Keratinocyte (primary cell): ENCODE measurements at regions not wholly inside any gene's neighbourhood (a gene's known extent, or its start where the extent isn't known, plus 50 kb on each side); places are given as distances from the start of the nearest gene placed in this dataset.

Experiments used
- DNase-seq: peaks from one replicate; pipeline ENCODE4 v3.0.0-alpha.2; 2011; ENCODE audit warnings: low read depth, missing footprints, low spot score
- FAIRE-seq: peaks from 2 replicates; lab custom pipeline; 2011; peaks lifted over from hg19 to GRCh38; lab: Jason Lieb, UNC
- H2AFZ ChIP-seq: 2 replicates; pipeline ENCODE4 v1.6.0; 2012; ENCODE audit warnings: low read length, control low read depth, inconsistent platforms; ENCODE audit not compliant: control insufficient read depth
- H3K27ac ChIP-seq: 2 replicates; pipeline ENCODE4 v1.5.1; 2011; ENCODE audit warnings: low read length; ENCODE audit not compliant: control insufficient read depth, insufficient read depth
- H3K27me3 ChIP-seq: 3 replicates; pipeline ENCODE4 v1.6.0; 2011; ENCODE audit warnings: low read length; ENCODE audit not compliant: control insufficient read depth, insufficient read depth; ENCODE audit errors: extremely low read depth
- H3K36me3 ChIP-seq, 2 experiments: 2 replicates in 1 of 2; 3 replicates in 1 of 2; pipeline ENCODE4 v1.5.1; 2011; ENCODE audit warnings: low read length in 2 of 2, mild to moderate bottlenecking in 1 of 2; ENCODE audit not compliant: control insufficient read depth in 2 of 2, insufficient read depth in 2 of 2; ENCODE audit errors: extremely low read depth in 1 of 2
- H3K4me1 ChIP-seq: 3 replicates; pipeline ENCODE4 v1.5.1; 2011; ENCODE audit warnings: low read length; ENCODE audit not compliant: control insufficient read depth, insufficient read depth; ENCODE audit errors: extremely low read depth
- H3K4me2 ChIP-seq: 3 replicates; pipeline ENCODE4 v1.6.0; 2011; ENCODE audit warnings: low read depth, low read length; ENCODE audit not compliant: control insufficient read depth, insufficient read depth; ENCODE audit errors: extremely low read depth
- H3K4me3 ChIP-seq, 3 experiments: fragments of 200-600 bp in 1 of 3; sonication (generic) in 1 of 3; 2 replicates in 2 of 3; 3 replicates in 1 of 3; pipeline ENCODE4 v1.5.1; 2011 to 2016; ENCODE audit warnings: low read length in 3 of 3, mild to moderate bottlenecking in 3 of 3, control low read depth in 2 of 3, inconsistent platforms in 1 of 3, low read depth in 1 of 3, mixed read lengths in 1 of 3, mixed run types in 1 of 3, moderate library complexity in 1 of 3; ENCODE audit not compliant: control insufficient read depth in 2 of 3, insufficient read depth in 2 of 3; ENCODE audit errors: extremely low read depth in 1 of 3
- H3K79me2 ChIP-seq: 2 replicates; pipeline ENCODE4 v1.6.0; 2012; ENCODE audit warnings: low read length; ENCODE audit not compliant: control insufficient read depth, insufficient read depth
- H3K9ac ChIP-seq: 3 replicates; pipeline ENCODE4 v1.6.0; 2011; ENCODE audit warnings: low read length; ENCODE audit not compliant: control insufficient read depth, insufficient read depth; ENCODE audit errors: extremely low read depth
- H3K9me1 ChIP-seq: 3 replicates; pipeline ENCODE4 v1.6.0; 2011; ENCODE audit warnings: low read length; ENCODE audit not compliant: control insufficient read depth, insufficient read depth; ENCODE audit errors: extremely low read depth
- H3K9me3 ChIP-seq: 2 replicates; pipeline ENCODE4 v1.5.1; 2012; ENCODE audit warnings: low read depth, low read length; ENCODE audit not compliant: control insufficient read depth
- H4K20me1 ChIP-seq: 3 replicates; pipeline ENCODE4 v1.6.0; 2011; ENCODE audit warnings: low read length; ENCODE audit not compliant: control insufficient read depth, insufficient read depth; ENCODE audit errors: extremely low read depth
- EZH2 ChIP-seq: IDR thresholded peaks from one replicate; pipeline ENCODE4 v1.6.1; 2012; ENCODE audit warnings: inconsistent platforms, mild to moderate bottlenecking, low read length, moderate library complexity
- dilution Hi-C: fragments of 300-500 bp; cut with MboI; formaldehyde crosslinking; loops from one replicate; pipeline ENCODE4 v1.7.0; 2020; ENCODE audit warnings: low sequenced_read_pairs; ENCODE audit not compliant: extremely low pct_ligation_motif_present
- TF ChIP-seq, protein P1 (sequence below), 3 experiments: IDR thresholded peaks in 1 of 3; conservative IDR thresholded peaks in 1 of 3; optimal IDR thresholded peaks in 1 of 3; 2 replicates in 2 of 3; 3 replicates in 1 of 3; pipeline versions ENCODE3 to v1.5.1; 2011; ENCODE audit warnings: low read length in 3 of 3, mild to moderate bottlenecking in 3 of 3, moderate library complexity in 2 of 3, control low read depth in 1 of 3, inconsistent platforms in 1 of 3; ENCODE audit not compliant: insufficient read depth in 2 of 3; ENCODE audit errors: extremely low read depth in 1 of 3

DNA sequence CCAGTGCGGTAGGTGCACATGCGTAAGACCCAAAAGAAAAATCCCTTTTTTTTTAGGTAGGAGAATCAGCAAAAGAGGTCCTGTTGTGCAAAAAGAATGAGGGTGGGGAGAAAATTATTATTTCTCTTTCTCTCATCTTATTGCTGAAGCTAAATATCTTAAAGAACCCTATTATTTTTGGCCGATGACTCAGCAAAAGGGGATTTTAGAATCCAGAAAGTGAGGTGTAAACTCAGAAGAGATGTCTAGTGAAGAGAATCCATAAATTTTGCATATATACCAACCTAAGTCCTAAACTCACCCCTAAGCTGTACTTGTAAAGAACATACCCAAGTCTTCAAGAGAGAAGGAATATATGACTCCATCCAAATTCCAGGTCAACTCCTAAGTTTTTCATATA is 386.3 kb upstream of the ZNF717 start:
- no peak overlapping the region for H3K9ac ChIP-seq

DNA sequence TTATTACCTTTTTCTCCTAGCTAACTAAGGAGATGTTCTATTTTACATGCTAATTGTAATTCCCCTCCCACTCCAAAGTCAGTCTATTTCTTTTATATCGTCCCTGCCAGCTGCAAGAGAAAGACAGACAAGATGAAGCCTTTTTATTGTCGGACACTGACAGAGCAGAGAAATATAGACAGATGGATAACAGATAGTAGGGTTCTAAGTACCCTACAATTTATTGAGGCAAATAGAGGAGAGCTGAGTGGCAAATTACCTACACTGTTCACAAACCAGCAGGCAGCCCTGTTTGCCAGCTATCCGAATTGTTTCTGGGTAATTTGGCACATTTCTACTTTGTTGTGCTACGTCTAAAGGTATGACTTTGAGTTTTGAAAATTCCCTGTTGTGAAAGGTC is 392.3 kb upstream of the ZNF717 start:
- no peak for FAIRE-seq
- TF ChIP-seq, protein P1, sequence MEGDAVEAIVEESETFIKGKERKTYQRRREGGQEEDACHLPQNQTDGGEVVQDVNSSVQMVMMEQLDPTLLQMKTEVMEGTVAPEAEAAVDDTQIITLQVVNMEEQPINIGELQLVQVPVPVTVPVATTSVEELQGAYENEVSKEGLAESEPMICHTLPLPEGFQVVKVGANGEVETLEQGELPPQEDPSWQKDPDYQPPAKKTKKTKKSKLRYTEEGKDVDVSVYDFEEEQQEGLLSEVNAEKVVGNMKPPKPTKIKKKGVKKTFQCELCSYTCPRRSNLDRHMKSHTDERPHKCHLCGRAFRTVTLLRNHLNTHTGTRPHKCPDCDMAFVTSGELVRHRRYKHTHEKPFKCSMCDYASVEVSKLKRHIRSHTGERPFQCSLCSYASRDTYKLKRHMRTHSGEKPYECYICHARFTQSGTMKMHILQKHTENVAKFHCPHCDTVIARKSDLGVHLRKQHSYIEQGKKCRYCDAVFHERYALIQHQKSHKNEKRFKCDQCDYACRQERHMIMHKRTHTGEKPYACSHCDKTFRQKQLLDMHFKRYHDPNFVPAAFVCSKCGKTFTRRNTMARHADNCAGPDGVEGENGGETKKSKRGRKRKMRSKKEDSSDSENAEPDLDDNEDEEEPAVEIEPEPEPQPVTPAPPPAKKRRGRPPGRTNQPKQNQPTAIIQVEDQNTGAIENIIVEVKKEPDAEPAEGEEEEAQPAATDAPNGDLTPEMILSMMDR (optimal IDR thresholded peaks at IDR 0.05 in 1 of 3, IDR thresholded peaks at IDR 0.05 in 1 of 3, conservative IDR thresholded peaks at IDR 0.05 in 1 of 3; ENCODE audit: extremely low read depth in 1 of 3, insufficient read depth in 2 of 3, low read length in 3 of 3) = no peak
- TF ChIP-seq EZH2 = no peak
- no peaks in the 10 kb centered on the region for H3K27me3 ChIP-seq
- H4K20me1 ChIP-seq = no peaks in the 10 kb centered on the region
- no peaks in the 10 kb centered on the region for H3K79me2 ChIP-seq
- no peaks in the 10 kb centered on the region for H3K9me3 ChIP-seq
- no peaks in the 10 kb centered on the region for H3K36me3 ChIP-seq
- H2AFZ ChIP-seq = no peak overlapping the region
- H3K27ac ChIP-seq = no peak overlapping the region
- dilution Hi-C loops = no loop called here
- DNase-seq = no peak
- no peak overlapping the region for H3K4me3 ChIP-seq
- H3K4me2 ChIP-seq = no peak overlapping the region
- H3K4me1 ChIP-seq = no peaks in the 10 kb centered on the region
- no peak overlapping the region for H3K9ac ChIP-seq
- no peaks in the 10 kb centered on the region for H3K9me1 ChIP-seq

More for the DNA sequence above, 386.3 kb upstream of the ZNF717 start:
- Histone ChIP-seq H3K79me2 (no peaks in the 10 kb centered on the region), H3K4me1 (no peaks in the 10 kb centered on the region), H3K9me3 (no peaks in the 10 kb centered on the region), H3K36me3 (no peaks in the 10 kb centered on the region), H3K27me3 (no peaks in the 10 kb centered on the region), H2AFZ (no peak overlapping the region), H3K4me2 (no peak overlapping the region), H3K27ac (no peak overlapping the region), H4K20me1 (no peaks in the 10 kb centered on the region), H3K4me3 (no peak overlapping the region), H3K9me1 (no peaks in the 10 kb centered on the region)
- TF ChIP-seq, protein P1 (optimal IDR thresholded peaks at IDR 0.05 in 1 of 3, IDR thresholded peaks at IDR 0.05 in 1 of 3, conservative IDR thresholded peaks at IDR 0.05 in 1 of 3; ENCODE audit: extremely low read depth in 1 of 3, insufficient read depth in 2 of 3, low read length in 3 of 3) = no peak
- no peak for TF ChIP-seq EZH2
- no peak for DNase-seq
- no peak for FAIRE-seq
- dilution Hi-C loops = no loop called here
